Esophagus squamous epithelium (tissue), 4 donors: ENCODE measurements at regions not wholly inside any gene's neighbourhood (a gene's known extent, or its start where the extent isn't known, plus 50 kb on each side); places are given as distances from the start of the nearest gene placed in this dataset.

ENCODE experiments used
- POLR2A ChIP-seq, 4 donors: fragments of 450-650 bp; IDR thresholded peaks; one replicate each; pipeline ENCODE4 v1.6.1; 2017; ENCODE audit warnings: antibody characterized with exemption in 4 of 4, mild to moderate bottlenecking in 4 of 4, moderate library complexity in 3 of 4
- TF ChIP-seq, protein P1 (sequence below), 6 experiments: fragments of 450-650 bp in 4 of 6; fragments of 200-600 bp in 2 of 6; sonication (generic) in 2 of 6; IDR thresholded peaks; one replicate each; pipeline ENCODE4 v1.5.1; 2016 to 2019; ENCODE audit warnings: antibody characterized with exemption in 6 of 6, mild to moderate bottlenecking in 4 of 6, moderate library complexity in 4 of 6

DNA sequence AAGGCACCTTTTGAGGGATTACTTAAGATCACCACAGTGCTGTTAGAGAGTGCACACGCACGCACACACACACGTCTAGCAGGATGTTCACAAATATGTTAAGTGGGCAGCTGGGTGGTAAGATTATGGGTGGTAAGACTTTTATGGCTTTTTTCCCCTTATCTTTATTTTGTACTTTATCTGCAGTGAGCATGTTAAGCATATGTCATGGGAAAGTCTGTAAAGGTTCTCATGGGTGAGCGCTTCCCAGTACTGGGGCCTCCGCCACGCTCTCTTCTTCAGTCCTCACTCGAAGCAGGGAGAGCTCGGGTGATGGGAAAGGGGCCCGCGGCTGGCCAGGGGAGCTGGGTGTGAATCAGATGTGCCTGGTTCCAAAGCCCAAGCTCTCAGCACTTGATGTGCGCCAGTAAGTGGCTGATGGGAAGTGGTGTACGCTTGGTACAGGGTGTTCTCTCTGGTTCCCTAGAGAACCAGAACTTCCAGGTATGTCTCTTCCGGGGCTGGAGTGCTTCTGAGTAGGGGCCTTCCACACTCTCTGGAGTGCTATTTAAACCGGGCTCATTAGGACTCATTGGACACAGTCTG, 83.9 kb upstream of the YWHAQ start:
- TF ChIP-seq, protein P1, sequence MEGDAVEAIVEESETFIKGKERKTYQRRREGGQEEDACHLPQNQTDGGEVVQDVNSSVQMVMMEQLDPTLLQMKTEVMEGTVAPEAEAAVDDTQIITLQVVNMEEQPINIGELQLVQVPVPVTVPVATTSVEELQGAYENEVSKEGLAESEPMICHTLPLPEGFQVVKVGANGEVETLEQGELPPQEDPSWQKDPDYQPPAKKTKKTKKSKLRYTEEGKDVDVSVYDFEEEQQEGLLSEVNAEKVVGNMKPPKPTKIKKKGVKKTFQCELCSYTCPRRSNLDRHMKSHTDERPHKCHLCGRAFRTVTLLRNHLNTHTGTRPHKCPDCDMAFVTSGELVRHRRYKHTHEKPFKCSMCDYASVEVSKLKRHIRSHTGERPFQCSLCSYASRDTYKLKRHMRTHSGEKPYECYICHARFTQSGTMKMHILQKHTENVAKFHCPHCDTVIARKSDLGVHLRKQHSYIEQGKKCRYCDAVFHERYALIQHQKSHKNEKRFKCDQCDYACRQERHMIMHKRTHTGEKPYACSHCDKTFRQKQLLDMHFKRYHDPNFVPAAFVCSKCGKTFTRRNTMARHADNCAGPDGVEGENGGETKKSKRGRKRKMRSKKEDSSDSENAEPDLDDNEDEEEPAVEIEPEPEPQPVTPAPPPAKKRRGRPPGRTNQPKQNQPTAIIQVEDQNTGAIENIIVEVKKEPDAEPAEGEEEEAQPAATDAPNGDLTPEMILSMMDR (IDR thresholded peaks at IDR 0.05) = no peak
- TF ChIP-seq POLR2A (IDR thresholded peaks at IDR 0.05) = no peak
